LNCaP clone FGC (cell line): ENCODE measurements at regions not wholly inside any gene's neighbourhood (a gene's known extent, or its start where the extent isn't known, plus 50 kb on each side); places are given as distances from the start of the nearest gene placed in this dataset.

ENCODE experiments used
- DNase-seq: peaks from one replicate; pipeline ENCODE4 v3.0.0-alpha.2; 2011; ENCODE audit warnings: low read depth
- H3K4me3 ChIP-seq: 2 replicates; pipeline ENCODE4 v1.5.1; 2011; ENCODE audit warnings: mild to moderate bottlenecking, low read depth, low read length, control low read depth
- CTCF ChIP-seq: IDR thresholded peaks from 2 replicates; pipeline ENCODE4 v1.5.1; 2012; ENCODE audit warnings: mild to moderate bottlenecking; ENCODE audit not compliant: control insufficient read depth, insufficient read depth; ENCODE audit errors: extremely low read depth

GRCh38 chr11:69911310-69912160, 92.3 kb upstream of the FGF3 start:
- no peak for DNase-seq
- TF ChIP-seq CTCF = no peak
- H3K4me3 ChIP-seq = no peak overlapping the region

- no peak for DNase-seq
- no peak for TF ChIP-seq CTCF
Observed at GRCh38 chr11:69912161-69912910, 93.1 kb upstream of the FGF3 start.

GRCh38 chr11:69912911-69913451, 93.8 kb upstream of the FGF3 start:
- TF ChIP-seq CTCF = peak; percentile 52
- DNase-seq = no peak
- H3K4me3 ChIP-seq = no peak overlapping the region

More at GRCh38 chr11:69912161-69912910, 93.1 kb upstream of the FGF3 start:
- H3K4me3 ChIP-seq = no peak overlapping the region

GRCh38 chr11:69913591-69914285, 94.5 kb upstream of the FGF3 start:
- no peak for DNase-seq
- TF ChIP-seq CTCF = no peak
- no peak overlapping the region for H3K4me3 ChIP-seq

GRCh38 chr11:69914286-69915150, 95.3 kb upstream of the FGF3 start:
- DNase-seq = no peak
- no peak overlapping the region for H3K4me3 ChIP-seq
- no peak for TF ChIP-seq CTCF

DNA sequence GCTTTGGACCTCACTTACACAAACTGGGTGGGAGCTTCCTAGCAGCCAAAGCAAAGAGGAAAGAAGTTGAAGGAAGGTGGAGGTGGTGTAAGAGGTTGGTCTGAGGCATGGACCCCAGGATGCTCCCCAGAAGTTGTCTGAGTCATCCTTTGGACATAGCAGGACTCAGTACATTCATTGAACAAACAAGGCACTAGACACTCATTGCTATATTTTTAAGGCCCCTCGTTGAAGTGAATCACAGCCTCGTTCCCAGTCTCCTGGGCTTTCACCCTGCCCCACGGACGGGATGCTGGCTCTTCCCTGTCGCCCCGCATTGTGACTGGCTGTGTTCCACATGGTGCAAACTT, 95.9 kb upstream of the FGF3 start:
- DNase-seq = no peak
- no peak for TF ChIP-seq CTCF
- no peak overlapping the region for H3K4me3 ChIP-seq
